Neural cell (in vitro differentiated cells): ENCODE measurements at regions not wholly inside any gene's neighbourhood (a gene's known extent, or its start where the extent isn't known, plus 50 kb on each side); places are given as distances from the start of the nearest gene placed in this dataset.

Experiments
- CTCF ChIP-seq: fragments of 450-650 bp; IDR thresholded peaks from 2 replicates; pipeline ENCODE4 v1.5.1; 2014; ENCODE audit warnings: antibody characterized with exemption, mild to moderate bottlenecking, moderate library complexity; ENCODE audit not compliant: poor library complexity, severe bottlenecking
- EP300 ChIP-seq: fragments of 450-650 bp; conservative IDR thresholded peaks from 2 replicates; pipeline ENCODE4 v1.6.1; 2014; ENCODE audit warnings: antibody characterized with exemption, mild to moderate bottlenecking, moderate library complexity; ENCODE audit not compliant: poor library complexity, severe bottlenecking
- POLR2AphosphoS5 ChIP-seq: IDR thresholded peaks from 2 replicates; pipeline ENCODE4 v1.6.1; 2012
- RAD21 ChIP-seq: fragments of 450-650 bp; conservative IDR thresholded peaks from 2 replicates; pipeline ENCODE4 v1.6.1; 2014; ENCODE audit warnings: antibody characterized with exemption, mild to moderate bottlenecking, moderate library complexity
- REST ChIP-seq: IDR thresholded peaks from 2 replicates; pipeline ENCODE4 v1.6.1; 2012; ENCODE audit warnings: borderline replicate concordance
- TAF1 ChIP-seq: IDR thresholded peaks from 2 replicates; pipeline ENCODE4 v1.6.1; 2012; ENCODE audit warnings: low read depth

- no peak for TF ChIP-seq CTCF
- no peak for TF ChIP-seq TAF1
- TF ChIP-seq RAD21: no peak
- no peak for TF ChIP-seq EP300
- no peak for TF ChIP-seq POLR2AphosphoS5
- TF ChIP-seq REST: no peak
Observed at GRCh38 chr5:39826051-39826450, 401.3 kb upstream of the DAB2 start.
